ENCODE measurements at regions not wholly inside any gene's neighbourhood (a gene's known extent, or its start where the extent isn't known, plus 50 kb on each side); places are given as distances from the start of the nearest gene placed in this dataset.

DNA sequence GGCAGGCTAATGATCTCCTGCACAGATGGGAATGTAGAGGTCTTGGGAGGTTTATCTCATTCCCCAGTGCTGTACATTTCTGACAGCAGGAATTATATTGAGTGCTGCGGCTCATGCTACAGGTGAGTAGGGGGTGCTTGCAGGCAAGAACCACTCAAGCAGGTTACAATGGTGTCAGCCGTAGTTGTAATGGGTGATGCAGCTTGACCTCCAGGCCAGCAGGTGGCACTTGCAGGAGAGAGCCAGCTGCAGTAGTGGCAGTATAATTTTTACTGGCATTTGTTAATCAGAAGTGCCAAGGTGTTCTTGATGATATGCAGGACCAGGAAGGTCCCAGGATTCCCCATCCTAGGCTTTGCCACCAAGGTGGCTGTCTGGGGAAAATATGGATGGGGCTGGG lies 759.6 kb upstream of the NDST4 start:
- Mint-ChIP-seq H3K4me3 (no peak overlapping the region), H3K36me3 (ENCODE audit: low read depth) (no peaks in the 10 kb centered on the region), H3K4me1 (no peaks in the 10 kb centered on the region), H3K27ac (no peak overlapping the region), H3K27me3 (ENCODE audit: insufficient read depth, low read depth, poor library complexity) (no peaks in the 10 kb centered on the region), H3K9me3 (no peaks in the 10 kb centered on the region)
- no peaks in the 10 kb centered on the region for H3K9me2 ChIP-seq (ENCODE audit: insufficient read depth)
- H3K27ac ChIP-seq (ENCODE audit: low read depth): no peak overlapping the region
- peak; percentile 3 for DNase-seq (ENCODE audit: low spot score)
- no peak overlapping the region for H2AFZ ChIP-seq
- no peaks in the 10 kb centered on the region; the same call in 1 of the 2 replicates for H3K36me3 ChIP-seq (ENCODE audit: insufficient read depth)
- ATAC-seq: no peak
- no peaks in the 10 kb centered on the region for H3K4me1 ChIP-seq (ENCODE audit: insufficient read depth)
- TF ChIP-seq, protein P1, sequence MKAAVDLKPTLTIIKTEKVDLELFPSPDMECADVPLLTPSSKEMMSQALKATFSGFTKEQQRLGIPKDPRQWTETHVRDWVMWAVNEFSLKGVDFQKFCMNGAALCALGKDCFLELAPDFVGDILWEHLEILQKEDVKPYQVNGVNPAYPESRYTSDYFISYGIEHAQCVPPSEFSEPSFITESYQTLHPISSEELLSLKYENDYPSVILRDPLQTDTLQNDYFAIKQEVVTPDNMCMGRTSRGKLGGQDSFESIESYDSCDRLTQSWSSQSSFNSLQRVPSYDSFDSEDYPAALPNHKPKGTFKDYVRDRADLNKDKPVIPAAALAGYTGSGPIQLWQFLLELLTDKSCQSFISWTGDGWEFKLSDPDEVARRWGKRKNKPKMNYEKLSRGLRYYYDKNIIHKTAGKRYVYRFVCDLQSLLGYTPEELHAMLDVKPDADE (IDR thresholded peaks at IDR 0.05): no peak
- TF ChIP-seq, protein P2, sequence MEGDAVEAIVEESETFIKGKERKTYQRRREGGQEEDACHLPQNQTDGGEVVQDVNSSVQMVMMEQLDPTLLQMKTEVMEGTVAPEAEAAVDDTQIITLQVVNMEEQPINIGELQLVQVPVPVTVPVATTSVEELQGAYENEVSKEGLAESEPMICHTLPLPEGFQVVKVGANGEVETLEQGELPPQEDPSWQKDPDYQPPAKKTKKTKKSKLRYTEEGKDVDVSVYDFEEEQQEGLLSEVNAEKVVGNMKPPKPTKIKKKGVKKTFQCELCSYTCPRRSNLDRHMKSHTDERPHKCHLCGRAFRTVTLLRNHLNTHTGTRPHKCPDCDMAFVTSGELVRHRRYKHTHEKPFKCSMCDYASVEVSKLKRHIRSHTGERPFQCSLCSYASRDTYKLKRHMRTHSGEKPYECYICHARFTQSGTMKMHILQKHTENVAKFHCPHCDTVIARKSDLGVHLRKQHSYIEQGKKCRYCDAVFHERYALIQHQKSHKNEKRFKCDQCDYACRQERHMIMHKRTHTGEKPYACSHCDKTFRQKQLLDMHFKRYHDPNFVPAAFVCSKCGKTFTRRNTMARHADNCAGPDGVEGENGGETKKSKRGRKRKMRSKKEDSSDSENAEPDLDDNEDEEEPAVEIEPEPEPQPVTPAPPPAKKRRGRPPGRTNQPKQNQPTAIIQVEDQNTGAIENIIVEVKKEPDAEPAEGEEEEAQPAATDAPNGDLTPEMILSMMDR (conservative IDR thresholded peaks at IDR 0.05; ENCODE audit: low read depth in 2 of 2): peak; percentile 43 to 47
- TF ChIP-seq, protein P3, sequence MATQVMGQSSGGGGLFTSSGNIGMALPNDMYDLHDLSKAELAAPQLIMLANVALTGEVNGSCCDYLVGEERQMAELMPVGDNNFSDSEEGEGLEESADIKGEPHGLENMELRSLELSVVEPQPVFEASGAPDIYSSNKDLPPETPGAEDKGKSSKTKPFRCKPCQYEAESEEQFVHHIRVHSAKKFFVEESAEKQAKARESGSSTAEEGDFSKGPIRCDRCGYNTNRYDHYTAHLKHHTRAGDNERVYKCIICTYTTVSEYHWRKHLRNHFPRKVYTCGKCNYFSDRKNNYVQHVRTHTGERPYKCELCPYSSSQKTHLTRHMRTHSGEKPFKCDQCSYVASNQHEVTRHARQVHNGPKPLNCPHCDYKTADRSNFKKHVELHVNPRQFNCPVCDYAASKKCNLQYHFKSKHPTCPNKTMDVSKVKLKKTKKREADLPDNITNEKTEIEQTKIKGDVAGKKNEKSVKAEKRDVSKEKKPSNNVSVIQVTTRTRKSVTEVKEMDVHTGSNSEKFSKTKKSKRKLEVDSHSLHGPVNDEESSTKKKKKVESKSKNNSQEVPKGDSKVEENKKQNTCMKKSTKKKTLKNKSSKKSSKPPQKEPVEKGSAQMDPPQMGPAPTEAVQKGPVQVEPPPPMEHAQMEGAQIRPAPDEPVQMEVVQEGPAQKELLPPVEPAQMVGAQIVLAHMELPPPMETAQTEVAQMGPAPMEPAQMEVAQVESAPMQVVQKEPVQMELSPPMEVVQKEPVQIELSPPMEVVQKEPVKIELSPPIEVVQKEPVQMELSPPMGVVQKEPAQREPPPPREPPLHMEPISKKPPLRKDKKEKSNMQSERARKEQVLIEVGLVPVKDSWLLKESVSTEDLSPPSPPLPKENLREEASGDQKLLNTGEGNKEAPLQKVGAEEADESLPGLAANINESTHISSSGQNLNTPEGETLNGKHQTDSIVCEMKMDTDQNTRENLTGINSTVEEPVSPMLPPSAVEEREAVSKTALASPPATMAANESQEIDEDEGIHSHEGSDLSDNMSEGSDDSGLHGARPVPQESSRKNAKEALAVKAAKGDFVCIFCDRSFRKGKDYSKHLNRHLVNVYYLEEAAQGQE (IDR thresholded peaks at IDR 0.05; ENCODE audit: unreplicated experiment): no peak
- TF ChIP-seq, protein P4, sequence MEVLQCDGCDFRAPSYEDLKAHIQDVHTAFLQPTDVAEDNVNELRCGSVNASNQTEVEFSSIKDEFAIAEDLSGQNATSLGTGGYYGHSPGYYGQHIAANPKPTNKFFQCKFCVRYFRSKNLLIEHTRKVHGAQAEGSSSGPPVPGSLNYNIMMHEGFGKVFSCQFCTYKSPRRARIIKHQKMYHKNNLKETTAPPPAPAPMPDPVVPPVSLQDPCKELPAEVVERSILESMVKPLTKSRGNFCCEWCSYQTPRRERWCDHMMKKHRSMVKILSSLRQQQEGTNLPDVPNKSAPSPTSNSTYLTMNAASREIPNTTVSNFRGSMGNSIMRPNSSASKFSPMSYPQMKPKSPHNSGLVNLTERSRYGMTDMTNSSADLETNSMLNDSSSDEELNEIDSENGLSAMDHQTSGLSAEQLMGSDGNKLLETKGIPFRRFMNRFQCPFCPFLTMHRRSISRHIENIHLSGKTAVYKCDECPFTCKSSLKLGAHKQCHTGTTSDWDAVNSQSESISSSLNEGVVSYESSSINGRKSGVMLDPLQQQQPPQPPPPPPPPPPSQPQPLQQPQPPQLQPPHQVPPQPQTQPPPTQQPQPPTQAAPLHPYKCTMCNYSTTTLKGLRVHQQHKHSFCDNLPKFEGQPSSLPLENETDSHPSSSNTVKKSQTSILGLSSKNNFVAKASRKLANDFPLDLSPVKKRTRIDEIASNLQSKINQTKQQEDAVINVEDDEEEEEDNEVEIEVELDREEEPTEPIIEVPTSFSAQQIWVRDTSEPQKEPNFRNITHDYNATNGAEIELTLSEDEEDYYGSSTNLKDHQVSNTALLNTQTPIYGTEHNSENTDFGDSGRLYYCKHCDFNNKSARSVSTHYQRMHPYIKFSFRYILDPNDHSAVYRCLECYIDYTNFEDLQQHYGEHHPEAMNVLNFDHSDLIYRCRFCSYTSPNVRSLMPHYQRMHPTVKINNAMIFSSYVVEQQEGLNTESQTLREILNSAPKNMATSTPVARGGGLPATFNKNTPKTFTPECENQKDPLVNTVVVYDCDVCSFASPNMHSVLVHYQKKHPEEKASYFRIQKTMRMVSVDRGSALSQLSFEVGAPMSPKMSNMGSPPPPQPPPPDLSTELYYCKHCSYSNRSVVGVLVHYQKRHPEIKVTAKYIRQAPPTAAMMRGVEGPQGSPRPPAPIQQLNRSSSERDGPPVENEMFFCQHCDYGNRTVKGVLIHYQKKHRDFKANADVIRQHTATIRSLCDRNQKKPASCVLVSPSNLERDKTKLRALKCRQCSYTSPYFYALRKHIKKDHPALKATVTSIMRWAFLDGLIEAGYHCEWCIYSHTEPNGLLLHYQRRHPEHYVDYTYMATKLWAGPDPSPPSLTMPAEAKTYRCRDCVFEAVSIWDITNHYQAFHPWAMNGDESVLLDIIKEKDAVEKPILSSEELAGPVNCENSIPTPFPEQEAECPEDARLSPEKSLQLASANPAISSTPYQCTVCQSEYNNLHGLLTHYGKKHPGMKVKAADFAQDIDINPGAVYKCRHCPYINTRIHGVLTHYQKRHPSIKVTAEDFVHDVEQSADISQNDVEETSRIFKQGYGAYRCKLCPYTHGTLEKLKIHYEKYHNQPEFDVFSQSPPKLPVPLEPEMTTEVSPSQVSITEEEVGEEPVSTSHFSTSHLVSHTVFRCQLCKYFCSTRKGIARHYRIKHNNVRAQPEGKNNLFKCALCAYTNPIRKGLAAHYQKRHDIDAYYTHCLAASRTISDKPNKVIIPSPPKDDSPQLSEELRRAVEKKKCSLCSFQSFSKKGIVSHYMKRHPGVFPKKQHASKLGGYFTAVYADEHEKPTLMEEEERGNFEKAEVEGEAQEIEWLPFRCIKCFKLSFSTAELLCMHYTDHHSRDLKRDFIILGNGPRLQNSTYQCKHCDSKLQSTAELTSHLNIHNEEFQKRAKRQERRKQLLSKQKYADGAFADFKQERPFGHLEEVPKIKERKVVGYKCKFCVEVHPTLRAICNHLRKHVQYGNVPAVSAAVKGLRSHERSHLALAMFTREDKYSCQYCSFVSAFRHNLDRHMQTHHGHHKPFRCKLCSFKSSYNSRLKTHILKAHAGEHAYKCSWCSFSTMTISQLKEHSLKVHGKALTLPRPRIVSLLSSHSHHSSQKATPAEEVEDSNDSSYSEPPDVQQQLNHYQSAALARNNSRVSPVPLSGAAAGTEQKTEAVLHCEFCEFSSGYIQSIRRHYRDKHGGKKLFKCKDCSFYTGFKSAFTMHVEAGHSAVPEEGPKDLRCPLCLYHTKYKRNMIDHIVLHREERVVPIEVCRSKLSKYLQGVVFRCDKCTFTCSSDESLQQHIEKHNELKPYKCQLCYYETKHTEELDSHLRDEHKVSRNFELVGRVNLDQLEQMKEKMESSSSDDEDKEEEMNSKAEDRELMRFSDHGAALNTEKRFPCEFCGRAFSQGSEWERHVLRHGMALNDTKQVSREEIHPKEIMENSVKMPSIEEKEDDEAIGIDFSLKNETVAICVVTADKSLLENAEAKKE (CRISPR knock-in tag; IDR thresholded peaks at IDR 0.05): no peak
- TF ChIP-seq CREB1 (CRISPR knock-in tag; IDR thresholded peaks at IDR 0.05; ENCODE audit: low read depth) (no peak), EZH2phosphoT487 (IDR thresholded peaks at IDR 0.05; ENCODE audit: unreplicated experiment) (no peak)
- no peaks in the 10 kb centered on the region for H3K79me2 ChIP-seq (replicated peaks; ENCODE audit: insufficient read depth)
- no peak overlapping the region for H3K4me2 ChIP-seq
- H3K27me3 ChIP-seq (ENCODE audit: insufficient read depth): no peaks in the 10 kb centered on the region
- no peaks in the 10 kb centered on the region for H4K20me1 ChIP-seq (replicated peaks; ENCODE audit: insufficient read depth)
- H3K4me3 ChIP-seq: no peak overlapping the region
- no peaks in the 10 kb centered on the region for H3F3A ChIP-seq (replicated peaks; ENCODE audit: low read depth)

Data from GM23338 (cell line).